ENCODE measurements at regions not wholly inside any gene's neighbourhood (a gene's known extent, or its start where the extent isn't known, plus 50 kb on each side); places are given as distances from the start of the nearest gene placed in this dataset.

DNA sequence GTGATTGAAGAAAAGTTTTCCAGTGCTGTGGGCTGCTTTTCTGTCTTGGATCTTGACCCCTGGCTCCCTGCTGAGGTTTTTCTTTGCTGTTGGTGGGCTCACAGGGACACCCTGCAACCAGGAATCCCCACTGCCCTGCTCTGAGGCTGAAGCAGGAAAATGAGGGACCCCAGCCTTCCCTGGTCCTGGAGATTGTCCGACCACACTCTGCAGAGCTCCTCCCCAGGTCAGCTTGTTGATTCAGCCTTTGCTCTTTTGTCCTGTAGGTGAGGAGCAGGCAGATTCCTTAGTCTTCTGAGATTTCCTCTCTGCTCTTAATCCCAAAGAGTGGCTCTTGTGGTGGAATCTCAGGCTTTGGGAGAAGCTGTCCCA lies 194.5 kb downstream of the RPLP1 start:
- TF ChIP-seq POLR2AphosphoS5 (IDR thresholded peaks at IDR 0.05; ENCODE audit: low read depth, low read length) (no peak), CTCF (IDR thresholded peaks at IDR 0.05) (no peak)
